ENCODE measurements at regions not wholly inside any gene's neighbourhood (a gene's known extent, or its start where the extent isn't known, plus 50 kb on each side); places are given as distances from the start of the nearest gene placed in this dataset.

GRCh38 chr11:45089251-45089650, 57.2 kb upstream of the PRDM11 start:
- DNase-seq (ENCODE audit: low read depth, low spot score) (no peak), FAIRE-seq (peak; percentile 93)
- H3K79me2 ChIP-seq (ENCODE audit: control insufficient read depth, insufficient read depth, low read length): no peaks in the 10 kb centered on the region
- no peak overlapping the region for H3K4me3 ChIP-seq (ENCODE audit: control insufficient read depth in 2 of 3, extremely low read depth in 1 of 3, insufficient read depth in 2 of 3, low read depth in 1 of 3, low read length in 3 of 3)
- H3K9me1 ChIP-seq (ENCODE audit: control insufficient read depth, extremely low read depth, insufficient read depth, low read length): no peaks in the 10 kb centered on the region
- H3K9me3 ChIP-seq (ENCODE audit: control insufficient read depth, low read depth, low read length): no peaks in the 10 kb centered on the region
- TF ChIP-seq CTCF (optimal IDR thresholded peaks at IDR 0.05 in 1 of 3, IDR thresholded peaks at IDR 0.05 in 1 of 3, conservative IDR thresholded peaks at IDR 0.05 in 1 of 3; ENCODE audit: extremely low read depth in 1 of 3, insufficient read depth in 2 of 3, low read length in 3 of 3) (no peak), EZH2 (IDR thresholded peaks at IDR 0.05; ENCODE audit: low read length) (no peak)
- peak overlapping the region; percentile 67 for H3K27ac ChIP-seq (ENCODE audit: control insufficient read depth, insufficient read depth, low read length)
- dilution Hi-C loops (cut with MboI; ENCODE audit: extremely low pct_ligation_motif_present, low sequenced_read_pairs): no loop called here
- no peaks in the 10 kb centered on the region for H3K36me3 ChIP-seq (ENCODE audit: control insufficient read depth in 2 of 2, extremely low read depth in 1 of 2, insufficient read depth in 2 of 2, low read length in 2 of 2)
- H3K4me1 ChIP-seq (ENCODE audit: control insufficient read depth, extremely low read depth, insufficient read depth, low read length): peaks cover 55% of the 10 kb centered on the region
- H3K4me2 ChIP-seq (ENCODE audit: control insufficient read depth, extremely low read depth, insufficient read depth, low read depth, low read length): peak overlapping the region; percentile 37
- no peak overlapping the region for H2AFZ ChIP-seq (ENCODE audit: control insufficient read depth, low read length)
- no peaks in the 10 kb centered on the region for H4K20me1 ChIP-seq (ENCODE audit: control insufficient read depth, extremely low read depth, insufficient read depth, low read length)
- H3K9ac ChIP-seq (ENCODE audit: control insufficient read depth, extremely low read depth, insufficient read depth, low read length): peak overlapping the region; percentile 42
- H3K27me3 ChIP-seq (ENCODE audit: control insufficient read depth, extremely low read depth, insufficient read depth, low read length): no peaks in the 10 kb centered on the region

GRCh38 chr11:45089676-45090499, 56.6 kb upstream of the PRDM11 start:
- Histone ChIP-seq H3K9me1 (ENCODE audit: control insufficient read depth, extremely low read depth, insufficient read depth, low read length) (no peaks in the 10 kb centered on the region), H3K9ac (ENCODE audit: control insufficient read depth, extremely low read depth, insufficient read depth, low read length) (peak overlapping the region; percentile 42), H3K4me2 (ENCODE audit: control insufficient read depth, extremely low read depth, insufficient read depth, low read depth, low read length) (peak overlapping the region; percentile 37), H2AFZ (ENCODE audit: control insufficient read depth, low read length) (no peak overlapping the region), H3K27ac (ENCODE audit: control insufficient read depth, insufficient read depth, low read length) (peak overlapping the region; percentile 67), H3K36me3 (ENCODE audit: control insufficient read depth in 2 of 2, extremely low read depth in 1 of 2, insufficient read depth in 2 of 2, low read length in 2 of 2) (no peaks in the 10 kb centered on the region), H3K4me3 (ENCODE audit: control insufficient read depth in 2 of 3, extremely low read depth in 1 of 3, insufficient read depth in 2 of 3, low read depth in 1 of 3, low read length in 3 of 3) (no peak overlapping the region), H3K4me1 (ENCODE audit: control insufficient read depth, extremely low read depth, insufficient read depth, low read length) (peaks cover 55% of the 10 kb centered on the region), H3K9me3 (ENCODE audit: control insufficient read depth, low read depth, low read length) (no peaks in the 10 kb centered on the region), H4K20me1 (ENCODE audit: control insufficient read depth, extremely low read depth, insufficient read depth, low read length) (no peaks in the 10 kb centered on the region), H3K27me3 (ENCODE audit: control insufficient read depth, extremely low read depth, insufficient read depth, low read length) (no peaks in the 10 kb centered on the region), H3K79me2 (ENCODE audit: control insufficient read depth, insufficient read depth, low read length) (no peaks in the 10 kb centered on the region)
- peak; percentile 37 to 73 (median 72) for TF ChIP-seq CTCF (optimal IDR thresholded peaks at IDR 0.05 in 1 of 3, IDR thresholded peaks at IDR 0.05 in 1 of 3, conservative IDR thresholded peaks at IDR 0.05 in 1 of 3; ENCODE audit: extremely low read depth in 1 of 3, insufficient read depth in 2 of 3, low read length in 3 of 3)
- no peak for TF ChIP-seq EZH2 (IDR thresholded peaks at IDR 0.05; ENCODE audit: low read length)
- peak; percentile 90 for FAIRE-seq
- dilution Hi-C loops (cut with MboI; ENCODE audit: extremely low pct_ligation_motif_present, low sequenced_read_pairs): no loop called here
- no peak for DNase-seq (ENCODE audit: low read depth, low spot score)
